Vagina (tissue), 2 donors: ENCODE measurements at regions not wholly inside any gene's neighbourhood (a gene's known extent, or its start where the extent isn't known, plus 50 kb on each side); places are given as distances from the start of the nearest gene placed in this dataset.

Source experiments
- DNase-seq, 2 donors: peaks; one replicate each; pipeline ENCODE4 v3.0.0-alpha.2; 2017; ENCODE audit errors: extremely low spot score in 2 of 2
- H3K27ac ChIP-seq: fragments of 200-600 bp; sonication (generic); one replicate; pipeline ENCODE4 v1.5.1; 2019
- H3K27me3 ChIP-seq: fragments of 200-600 bp; sonication (generic); one replicate; pipeline ENCODE4 v1.5.1; 2019
- H3K36me3 ChIP-seq, 2 donors: fragments of 200-600 bp; sonication (generic); one replicate each; pipeline ENCODE4 v1.5.1; 2017 to 2019
- H3K4me1 ChIP-seq: fragments of 200-600 bp; sonication (generic); one replicate; pipeline ENCODE4 v1.5.1; 2019
- H3K4me3 ChIP-seq, 2 donors: fragments of 200-600 bp; sonication (generic); 1 replicate in 1 of 2; 2 replicates in 1 of 2; pipeline ENCODE4 v1.5.1; 2016 to 2019
- H3K9me3 ChIP-seq: fragments of 200-600 bp; sonication (generic); one replicate; pipeline ENCODE4 v1.5.1; 2019
- POLR2A ChIP-seq, 2 donors: fragments of 450-650 bp; IDR thresholded peaks; one replicate each; pipeline ENCODE4 v1.6.1; 2017; ENCODE audit warnings: antibody characterized with exemption in 2 of 2, mild to moderate bottlenecking in 2 of 2, moderate library complexity in 2 of 2
- POLR2AphosphoS5 ChIP-seq, 2 donors: sonication (generic); formaldehyde crosslinking; IDR thresholded peaks; one replicate each; pipeline ENCODE4 v1.9.0; 2017; ENCODE audit warnings: antibody characterized with exemption in 2 of 2, mild to moderate bottlenecking in 2 of 2, low read depth in 1 of 2; ENCODE audit not compliant: insufficient read depth in 1 of 2
- intact Hi-C: fragments of 100-400 bp; cut with DNase I; formaldehyde crosslinking; loops from one replicate; pipeline ENCODE4 v1.15.1; 2023
- TF ChIP-seq, protein P1 (sequence below), 3 experiments: fragments of 450-650 bp in 2 of 3; fragments of 200-600 bp in 1 of 3; sonication (generic) in 1 of 3; IDR thresholded peaks; one replicate each; pipeline ENCODE4 v1.5.1; 2017 to 2019; ENCODE audit warnings: antibody characterized with exemption in 3 of 3, mild to moderate bottlenecking in 2 of 3, moderate library complexity in 2 of 3

DNA sequence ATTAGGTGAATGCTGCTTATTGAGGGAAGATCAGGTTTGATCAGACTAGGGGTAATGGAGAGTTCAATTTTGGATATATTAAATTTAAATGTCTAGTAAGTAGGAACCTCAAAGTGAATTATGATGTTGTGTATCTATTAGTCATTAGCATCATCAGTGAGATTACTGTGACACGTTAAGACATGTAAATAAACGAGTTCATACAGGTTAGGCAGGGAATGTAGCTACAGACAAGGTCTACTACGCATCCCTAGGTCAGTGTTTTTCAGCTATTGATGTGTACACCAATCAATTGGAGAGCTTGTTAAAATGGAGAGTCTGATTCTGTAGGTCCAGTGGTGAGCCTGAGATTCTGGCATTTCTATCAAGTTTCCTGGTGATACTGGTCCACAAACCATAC lies 120.1 kb upstream of the LRRC4C start:
- H3K27me3 ChIP-seq, result no peaks in the 10 kb centered on the region
- no peaks in the 10 kb centered on the region for H3K36me3 ChIP-seq
- no peak overlapping the region for H3K4me3 ChIP-seq
- DNase-seq, result no peak
- no peaks in the 10 kb centered on the region for H3K4me1 ChIP-seq
- H3K27ac ChIP-seq, result no peak overlapping the region
- no peaks in the 10 kb centered on the region for H3K9me3 ChIP-seq
- TF ChIP-seq, protein P1, sequence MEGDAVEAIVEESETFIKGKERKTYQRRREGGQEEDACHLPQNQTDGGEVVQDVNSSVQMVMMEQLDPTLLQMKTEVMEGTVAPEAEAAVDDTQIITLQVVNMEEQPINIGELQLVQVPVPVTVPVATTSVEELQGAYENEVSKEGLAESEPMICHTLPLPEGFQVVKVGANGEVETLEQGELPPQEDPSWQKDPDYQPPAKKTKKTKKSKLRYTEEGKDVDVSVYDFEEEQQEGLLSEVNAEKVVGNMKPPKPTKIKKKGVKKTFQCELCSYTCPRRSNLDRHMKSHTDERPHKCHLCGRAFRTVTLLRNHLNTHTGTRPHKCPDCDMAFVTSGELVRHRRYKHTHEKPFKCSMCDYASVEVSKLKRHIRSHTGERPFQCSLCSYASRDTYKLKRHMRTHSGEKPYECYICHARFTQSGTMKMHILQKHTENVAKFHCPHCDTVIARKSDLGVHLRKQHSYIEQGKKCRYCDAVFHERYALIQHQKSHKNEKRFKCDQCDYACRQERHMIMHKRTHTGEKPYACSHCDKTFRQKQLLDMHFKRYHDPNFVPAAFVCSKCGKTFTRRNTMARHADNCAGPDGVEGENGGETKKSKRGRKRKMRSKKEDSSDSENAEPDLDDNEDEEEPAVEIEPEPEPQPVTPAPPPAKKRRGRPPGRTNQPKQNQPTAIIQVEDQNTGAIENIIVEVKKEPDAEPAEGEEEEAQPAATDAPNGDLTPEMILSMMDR (IDR thresholded peaks at IDR 0.05), result no peak
- TF ChIP-seq POLR2A (IDR thresholded peaks at IDR 0.05) (no peak), POLR2AphosphoS5 (IDR thresholded peaks at IDR 0.05; ENCODE audit: insufficient read depth in 1 of 2, low read depth in 1 of 2) (no peak)
- intact Hi-C loops, result no loop called here

GRCh38 chr11:41609511-41609910 lies 150.1 kb upstream of the LRRC4C start:
- H3K27me3 ChIP-seq, result no peaks in the 10 kb centered on the region
- no peak for DNase-seq
- H3K36me3 ChIP-seq, result no peaks in the 10 kb centered on the region
- no peak overlapping the region for H3K4me3 ChIP-seq
- intact Hi-C loops, result no loop called here
- no peak overlapping the region for H3K27ac ChIP-seq
- TF ChIP-seq POLR2A (IDR thresholded peaks at IDR 0.05), result no peak
- TF ChIP-seq, protein P1 (IDR thresholded peaks at IDR 0.05), result no peak
- no peak for TF ChIP-seq POLR2AphosphoS5 (IDR thresholded peaks at IDR 0.05; ENCODE audit: insufficient read depth in 1 of 2, low read depth in 1 of 2)
- H3K9me3 ChIP-seq, result no peaks in the 10 kb centered on the region
- H3K4me1 ChIP-seq, result no peaks in the 10 kb centered on the region

DNA sequence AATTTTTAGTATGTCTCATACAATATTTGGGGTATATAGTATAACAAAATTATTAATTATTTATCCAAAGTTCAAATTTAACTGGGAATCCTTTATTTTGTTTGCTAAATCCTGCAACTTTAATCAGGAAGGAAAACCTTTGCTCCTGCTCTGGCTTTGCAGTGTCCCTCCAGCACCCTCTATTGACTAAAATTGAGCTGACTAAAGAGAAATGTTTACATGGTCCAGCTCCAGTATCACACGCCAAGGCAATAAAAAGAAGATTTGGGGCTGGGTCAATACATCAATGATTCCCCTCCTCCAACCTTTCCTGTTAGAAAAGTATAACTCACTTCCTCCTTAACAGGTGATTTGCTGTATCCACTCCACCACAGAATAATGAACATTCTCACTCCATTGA lies 153.0 kb upstream of the LRRC4C start:
- H3K27ac ChIP-seq, result no peak overlapping the region
- intact Hi-C loops, result no loop called here
- H3K27me3 ChIP-seq, result no peaks in the 10 kb centered on the region
- no peak overlapping the region for H3K4me3 ChIP-seq
- TF ChIP-seq POLR2AphosphoS5 (IDR thresholded peaks at IDR 0.05; ENCODE audit: insufficient read depth in 1 of 2, low read depth in 1 of 2), result no peak
- TF ChIP-seq, protein P1 (IDR thresholded peaks at IDR 0.05), result no peak
- TF ChIP-seq POLR2A (IDR thresholded peaks at IDR 0.05), result no peak
- no peaks in the 10 kb centered on the region for H3K36me3 ChIP-seq
- H3K9me3 ChIP-seq, result no peaks in the 10 kb centered on the region
- no peak for DNase-seq
- no peaks in the 10 kb centered on the region for H3K4me1 ChIP-seq

GRCh38 chr11:41613326-41613725 lies 153.9 kb upstream of the LRRC4C start:
- no peaks in the 10 kb centered on the region for H3K36me3 ChIP-seq
- no peak for DNase-seq
- intact Hi-C loops, result no loop called here
- H3K27ac ChIP-seq, result no peak overlapping the region
- H3K27me3 ChIP-seq, result no peaks in the 10 kb centered on the region
- no peak overlapping the region for H3K4me3 ChIP-seq
- no peaks in the 10 kb centered on the region for H3K9me3 ChIP-seq
- no peak for TF ChIP-seq POLR2A (IDR thresholded peaks at IDR 0.05)
- TF ChIP-seq, protein P1 (IDR thresholded peaks at IDR 0.05), result no peak
- no peaks in the 10 kb centered on the region for H3K4me1 ChIP-seq

DNA sequence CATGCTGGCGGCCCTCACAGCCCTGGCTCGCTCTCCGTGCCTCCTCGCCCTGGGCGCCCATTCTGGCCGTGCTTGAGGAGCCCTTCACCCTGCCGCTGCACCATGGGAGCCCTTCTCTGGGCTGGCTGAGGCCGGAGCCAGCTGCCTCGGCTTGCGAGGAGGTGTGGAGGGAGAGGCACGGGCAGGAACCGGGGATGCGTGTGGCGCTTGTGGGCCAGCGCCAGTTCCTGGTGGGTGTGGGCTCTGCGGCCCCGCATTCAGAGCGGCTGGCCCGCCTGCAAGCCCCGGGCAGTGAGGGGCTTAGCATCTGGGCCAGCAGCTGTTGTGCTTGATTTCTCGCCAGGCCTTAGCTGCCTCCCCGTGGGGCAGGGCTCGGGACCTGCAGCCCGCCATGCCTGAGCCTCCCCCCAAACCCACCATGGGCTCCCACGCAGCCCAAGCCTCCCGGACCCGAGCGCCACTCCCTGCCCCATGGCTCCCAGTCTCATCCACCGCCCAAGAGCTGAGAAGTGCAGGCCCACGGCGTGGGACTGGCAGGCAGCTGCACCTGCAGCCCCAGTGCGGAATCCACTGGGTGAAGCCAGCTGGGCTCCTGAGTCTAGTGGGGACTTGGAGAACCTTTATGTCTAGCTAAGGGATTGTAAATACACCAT lies 163.4 kb upstream of the LRRC4C start:
- TF ChIP-seq POLR2A (IDR thresholded peaks at IDR 0.05) (no peak), POLR2AphosphoS5 (IDR thresholded peaks at IDR 0.05; ENCODE audit: insufficient read depth in 1 of 2, low read depth in 1 of 2) (no peak)
- TF ChIP-seq, protein P1 (IDR thresholded peaks at IDR 0.05), result no peak
- DNase-seq, result no peak
- H3K9me3 ChIP-seq, result no peaks in the 10 kb centered on the region
- no peaks in the 10 kb centered on the region for H3K4me1 ChIP-seq
- intact Hi-C loops, result no loop called here
- H3K4me3 ChIP-seq, result no peak overlapping the region
- no peaks in the 10 kb centered on the region for H3K27me3 ChIP-seq
- H3K27ac ChIP-seq, result no peak overlapping the region
- no peaks in the 10 kb centered on the region for H3K36me3 ChIP-seq
